LNCaP clone FGC (cell line): ENCODE measurements at regions not wholly inside any gene's neighbourhood (a gene's known extent, or its start where the extent isn't known, plus 50 kb on each side); places are given as distances from the start of the nearest gene placed in this dataset.

Experiments used
- DNase-seq: peaks from one replicate; pipeline ENCODE4 v3.0.0-alpha.2; 2011; ENCODE audit warnings: low read depth
- H3K4me3 ChIP-seq: 2 replicates; pipeline ENCODE4 v1.5.1; 2011; ENCODE audit warnings: mild to moderate bottlenecking, low read depth, low read length, control low read depth
- CTCF ChIP-seq: IDR thresholded peaks from 2 replicates; pipeline ENCODE4 v1.5.1; 2012; ENCODE audit warnings: mild to moderate bottlenecking; ENCODE audit not compliant: control insufficient read depth, insufficient read depth; ENCODE audit errors: extremely low read depth

- no peak overlapping the region for H3K4me3 ChIP-seq
- TF ChIP-seq CTCF, result no peak
- no peak for DNase-seq
Observed at GRCh38 chr6:169845426-169846285, 94.2 kb downstream of the ERMARD start.

GRCh38 chr6:169844946-169845345 lies 93.5 kb downstream of the ERMARD start:
- H3K4me3 ChIP-seq, result no peak overlapping the region
- no peak for DNase-seq
- no peak for TF ChIP-seq CTCF

- TF ChIP-seq CTCF, result no peak
- H3K4me3 ChIP-seq, result no peak overlapping the region
- DNase-seq, result no peak
Observed at GRCh38 chr6:169843991-169844390, 92.6 kb downstream of the ERMARD start.

- no peak for DNase-seq
- TF ChIP-seq CTCF, result no peak
- H3K4me3 ChIP-seq, result no peak overlapping the region
Observed at GRCh38 chr6:169843110-169843509, 91.7 kb downstream of the ERMARD start.

GRCh38 chr6:169841907-169842606 lies 90.6 kb downstream of the ERMARD start:
- H3K4me3 ChIP-seq, result no peak overlapping the region
- TF ChIP-seq CTCF, result no peak
- DNase-seq, result no peak

GRCh38 chr6:169841251-169841650 lies 89.8 kb downstream of the ERMARD start:
- DNase-seq, result no peak
- H3K4me3 ChIP-seq, result no peak overlapping the region
- TF ChIP-seq CTCF, result no peak
